GM23338 (cell line): ENCODE measurements at regions not wholly inside any gene's neighbourhood (a gene's known extent, or its start where the extent isn't known, plus 50 kb on each side); places are given as distances from the start of the nearest gene placed in this dataset.

ENCODE experiments used
- ATAC-seq: fragments of 200-7000 bp; cut with Tn5 transposase; 3 replicates; pipeline ENCODE4 v1.9.1; 2020
- DNase-seq: peaks from one replicate; pipeline ENCODE4 v3.0.0-alpha.2; 2015; ENCODE audit warnings: low spot score
- H2AFZ ChIP-seq: fragments of 200-600 bp; sonication (generic); 2 replicates; pipeline ENCODE4 v1.8.0; 2016; ENCODE audit warnings: antibody characterized with exemption, mild to moderate bottlenecking, moderate library complexity
- H3F3A ChIP-seq: fragments of 200-600 bp; sonication (generic); replicated peaks from 2 replicates; pipeline ENCODE4 v1.8.0; 2017; ENCODE audit warnings: antibody characterized with exemption, mixed run types, low read depth
- H3K27ac ChIP-seq: fragments of 200-600 bp; sonication (generic); 2 replicates; pipeline ENCODE4 v1.6.1; 2016; ENCODE audit warnings: low read depth
- H3K27me3 ChIP-seq: fragments of 200-600 bp; sonication (generic); 2 replicates; pipeline ENCODE4 v1.8.0; 2016; ENCODE audit warnings: mild to moderate bottlenecking, mixed run types, moderate library complexity; ENCODE audit not compliant: insufficient read depth
- H3K36me3 ChIP-seq: fragments of 200-600 bp; sonication (generic); 2 replicates; pipeline ENCODE4 v1.8.0; 2016; ENCODE audit warnings: mild to moderate bottlenecking; ENCODE audit not compliant: insufficient read depth
- H3K4me1 ChIP-seq: fragments of 200-600 bp; sonication (generic); 2 replicates; pipeline ENCODE4 v1.8.0; 2016; ENCODE audit warnings: mild to moderate bottlenecking, moderate library complexity; ENCODE audit not compliant: insufficient read depth
- H3K4me2 ChIP-seq: fragments of 200-600 bp; sonication (generic); 2 replicates; pipeline ENCODE4 v1.7.1; 2017; ENCODE audit warnings: mixed run types
- H3K4me3 ChIP-seq: fragments of 200-600 bp; sonication (generic); 2 replicates; pipeline ENCODE4 v1.6.1; 2016; ENCODE audit warnings: mixed run types
- H3K79me2 ChIP-seq: fragments of 200-600 bp; sonication (generic); replicated peaks from 2 replicates; pipeline ENCODE4 v1.8.0; 2017; ENCODE audit warnings: mild to moderate bottlenecking; ENCODE audit not compliant: insufficient read depth
- H3K9me2 ChIP-seq: fragments of 200-600 bp; sonication (generic); 2 replicates; pipeline ENCODE4 v1.8.0; 2017; ENCODE audit not compliant: insufficient read depth
- H4K20me1 ChIP-seq: fragments of 200-600 bp; sonication (generic); replicated peaks from 2 replicates; pipeline ENCODE4 v1.8.0; 2017; ENCODE audit warnings: mild to moderate bottlenecking; ENCODE audit not compliant: insufficient read depth
- H3K27ac Mint-ChIP-seq: 2 replicates; pipeline ENCODE4 v1.8.0; 2020; ENCODE audit warnings: inconsistent platforms, mild to moderate bottlenecking, moderate library complexity, mixed read lengths
- H3K27me3 Mint-ChIP-seq: 3 replicates; pipeline ENCODE4 v1.8.0; 2022; ENCODE audit warnings: low read depth, mild to moderate bottlenecking, moderate library complexity, mixed read lengths, inconsistent platforms; ENCODE audit not compliant: insufficient read depth, poor library complexity
- H3K36me3 Mint-ChIP-seq: 3 replicates; pipeline ENCODE4 v1.8.0; 2021; ENCODE audit warnings: low read depth, mild to moderate bottlenecking, inconsistent platforms, moderate library complexity, mixed read lengths
- H3K4me1 Mint-ChIP-seq: 3 replicates; pipeline ENCODE4 v1.8.0; 2020; ENCODE audit warnings: mild to moderate bottlenecking, inconsistent platforms, mixed read lengths
- H3K4me3 Mint-ChIP-seq: 3 replicates; pipeline ENCODE4 v1.8.0; 2021; ENCODE audit warnings: moderate library complexity, mild to moderate bottlenecking, inconsistent platforms, mixed read lengths
- H3K9me3 Mint-ChIP-seq: 3 replicates; pipeline ENCODE4 v1.8.0; 2020; ENCODE audit warnings: moderate library complexity, mild to moderate bottlenecking, inconsistent platforms, mixed read lengths
- CREB1 ChIP-seq: fragments of 250-450 bp; sonication (Bioruptor Pico); IDR thresholded peaks from 2 replicates; pipeline ENCODE4 v1.5.0; 2020; ENCODE audit warnings: low read depth, mild to moderate bottlenecking, moderate library complexity
- CTCF ChIP-seq, 2 experiments: fragments of 200-600 bp in 1 of 2; sonication (generic) in 1 of 2; conservative IDR thresholded peaks; 2 replicates each; pipeline versions ENCODE4 v1.5.1 to v1.6.1; 2016 to 2017; ENCODE audit warnings: antibody characterized with exemption in 2 of 2, low read depth in 2 of 2, mild to moderate bottlenecking in 2 of 2, moderate library complexity in 1 of 2
- ETS1 ChIP-seq: IDR thresholded peaks from 2 replicates; pipeline ENCODE4 v1.6.1; 2016; ENCODE audit warnings: antibody characterized with exemption
- EZH2 ChIP-seq: fragments of 200-600 bp; sonication (generic); IDR thresholded peaks from one replicate; pipeline ENCODE4 v1.8.0; 2017; ENCODE audit warnings: antibody characterized with exemption, mild to moderate bottlenecking, low read depth; ENCODE audit not compliant: unreplicated experiment
- JUNB ChIP-seq: IDR thresholded peaks from one replicate; pipeline ENCODE4 v1.6.1; 2016; ENCODE audit warnings: antibody characterized with exemption; ENCODE audit not compliant: unreplicated experiment
- POLR2AphosphoS5 ChIP-seq: IDR thresholded peaks from 2 replicates; pipeline ENCODE4 v1.6.1; 2016; ENCODE audit warnings: antibody characterized with exemption, low read depth
- REST ChIP-seq: IDR thresholded peaks from one replicate; pipeline ENCODE4 v1.6.1; 2018; ENCODE audit warnings: antibody characterized with exemption; ENCODE audit not compliant: unreplicated experiment
- STAT1 ChIP-seq: IDR thresholded peaks from one replicate; pipeline ENCODE4 v1.6.1; 2016; ENCODE audit warnings: antibody characterized with exemption; ENCODE audit not compliant: unreplicated experiment
- ZNF114 ChIP-seq: fragments of 250-450 bp; sonication (Bioruptor Pico); IDR thresholded peaks from 2 replicates; pipeline ENCODE4 v1.5.0; 2020; ENCODE audit warnings: mild to moderate bottlenecking, moderate library complexity
- ZNF331 ChIP-seq: fragments of 250-450 bp; sonication (Bioruptor Pico); IDR thresholded peaks from 2 replicates; pipeline ENCODE4 v1.5.0; 2020; ENCODE audit warnings: low read depth, mild to moderate bottlenecking, moderate library complexity

GRCh38 chr9:124099860-124100259 is 88.3 kb downstream of the LHX2 start:
- Mint-ChIP-seq H3K4me3 (no peak overlapping the region), H3K36me3 (no peaks in the 10 kb centered on the region), H3K9me3 (no peaks in the 10 kb centered on the region), H3K27ac (no peak overlapping the region), H3K27me3 (peaks cover 5% of the 10 kb centered on the region), H3K4me1 (peaks cover 3% of the 10 kb centered on the region; the same call in 1 of the 3 replicates)
- no peak overlapping the region for H2AFZ ChIP-seq
- H3K4me2 ChIP-seq: no peak overlapping the region
- H3K36me3 ChIP-seq: no peaks in the 10 kb centered on the region
- no peak overlapping the region for H3K27ac ChIP-seq
- H3K79me2 ChIP-seq: no peaks in the 10 kb centered on the region
- H3K4me3 ChIP-seq: no peak overlapping the region
- no peaks in the 10 kb centered on the region for H3K4me1 ChIP-seq
- ATAC-seq (no peak), DNase-seq (no peak)
- H3F3A ChIP-seq: no peaks in the 10 kb centered on the region
- no peaks in the 10 kb centered on the region for H3K9me2 ChIP-seq
- H4K20me1 ChIP-seq: no peaks in the 10 kb centered on the region
- TF ChIP-seq STAT1 (no peak), REST (no peak), ZNF331 (CRISPR knock-in tag) (no peak), ZNF114 (no peak), CTCF (conservative IDR thresholded peaks at IDR 0.05; ENCODE audit: low read depth in 2 of 2) (no peak), EZH2 (no peak), POLR2AphosphoS5 (no peak), ETS1 (no peak)
- no peaks in the 10 kb centered on the region for H3K27me3 ChIP-seq

- Mint-ChIP-seq H3K4me3 (no peak overlapping the region), H3K27me3 (peaks cover 9% of the 10 kb centered on the region), H3K4me1 (peaks cover 3% of the 10 kb centered on the region; the same call in 1 of the 3 replicates), H3K27ac (no peak overlapping the region), H3K9me3 (no peaks in the 10 kb centered on the region), H3K36me3 (no peaks in the 10 kb centered on the region)
- Histone ChIP-seq H4K20me1 (no peaks in the 10 kb centered on the region), H3K4me1 (no peaks in the 10 kb centered on the region), H3K9me2 (no peaks in the 10 kb centered on the region), H3K27me3 (no peaks in the 10 kb centered on the region), H3K4me2 (no peak overlapping the region), H2AFZ (no peak overlapping the region), H3F3A (no peaks in the 10 kb centered on the region), H3K27ac (no peak overlapping the region), H3K36me3 (no peaks in the 10 kb centered on the region), H3K79me2 (no peaks in the 10 kb centered on the region), H3K4me3 (no peak overlapping the region)
- DNase-seq (no peak), ATAC-seq (no peak)
- TF ChIP-seq REST: no peak
- TF ChIP-seq ZNF114: no peak
- TF ChIP-seq ZNF331 (CRISPR knock-in tag): no peak
- no peak for TF ChIP-seq JUNB
- TF ChIP-seq CREB1 (CRISPR knock-in tag): no peak
- no peak for TF ChIP-seq POLR2AphosphoS5
These were observed 89.8 kb downstream of the LHX2 start for GRCh38 chr9:124101215-124101968.
